HCT116 (cell line): ENCODE measurements at regions not wholly inside any gene's neighbourhood (a gene's known extent, or its start where the extent isn't known, plus 50 kb on each side); places are given as distances from the start of the nearest gene placed in this dataset.

ENCODE experiments used
- ATAC-seq: fragments of 200-7000 bp; cut with Tn5 transposase; 2 replicates; pipeline ENCODE4 v1.9.1; 2020; ENCODE audit warnings: mild to moderate bottlenecking, moderate library complexity
- BruUV-seq: library from RNA; stranded (reverse); fragments of 400-500 nt; replicated peaks from 2 replicates; lab custom pipeline; 2021; lab: Mats Ljungman, UMichigan
- CTCF ChIA-PET: fragments of 300-600 bp; sonication (Branson Sonifier 250); formaldehyde crosslinking; loops from one replicate; lab custom pipeline; 2021; ENCODE audit warnings: antibody characterized with exemption; lab: Charles Lee
- POLR2A ChIA-PET: fragments of 300-600, 350-600 bp; sonication (Branson Sonifier 250); formaldehyde crosslinking; loops from one replicate; lab custom pipeline; 2021; ENCODE audit warnings: antibody characterized with exemption; lab: Charles Lee
- RAD21 ChIA-PET, 2 experiments: fragments of 300-600 bp; sonication (Branson Sonifier 250); formaldehyde crosslinking; loops; one replicate each; lab custom pipeline; 2023; ENCODE audit warnings: low total read pairs in 2 of 2; ENCODE audit not compliant: uncharacterized antibody in 2 of 2, unreplicated experiment in 2 of 2, low non-redundant PET in 1 of 2; lab: Charles Lee
- DNase-seq: peaks from one replicate; pipeline ENCODE4 v3.0.0-alpha.2; 2010; ENCODE audit warnings: low read depth, low spot score
- H2AFZ ChIP-seq: fragments of 200-600 bp; shearing (Covaris generic), sonication (generic); 2 replicates; pipeline ENCODE4 v1.6.1; 2017; ENCODE audit warnings: low read depth, mixed run types, mixed read lengths, antibody characterized with exemption, low read length; ENCODE audit not compliant: poor library complexity, severe bottlenecking
- H3K27ac ChIP-seq: 2 replicates; pipeline ENCODE4 v1.5.1; 2012; ENCODE audit warnings: low read depth, low read length
- H3K27me3 ChIP-seq: fragments of 200-600 bp; sonication (generic); 2 replicates; pipeline ENCODE4 v1.6.1; 2016; ENCODE audit warnings: mixed run types, low read length, mixed read lengths; ENCODE audit not compliant: insufficient read depth
- H3K36me3 ChIP-seq, 2 experiments: fragments of 200-500 bp in 1 of 2; fragments of 200-600 bp in 1 of 2; sonication (Bioruptor generic) in 1 of 2; sonication (generic) in 1 of 2; 2 replicates each; pipeline versions ENCODE4 v1.5.1 to v1.6.1; 2014 to 2016; ENCODE audit warnings: low read length in 2 of 2, inconsistent platforms in 1 of 2, mixed read lengths in 1 of 2, mixed run types in 1 of 2; ENCODE audit not compliant: insufficient read depth in 2 of 2, control insufficient read depth in 1 of 2
- H3K4me1 ChIP-seq, 2 experiments: fragments of 200-600 bp in 1 of 2; sonication (generic) in 1 of 2; 2 replicates each; pipeline versions ENCODE4 v1.5.1 to v1.6.1; 2012 to 2017; ENCODE audit warnings: low read length in 2 of 2, inconsistent platforms in 1 of 2, mild to moderate bottlenecking in 1 of 2, mixed read lengths in 1 of 2, mixed run types in 1 of 2, moderate library complexity in 1 of 2; ENCODE audit not compliant: insufficient read depth in 2 of 2, control insufficient read depth in 1 of 2
- H3K4me2 ChIP-seq: fragments of 200-600 bp; sonication (generic); 2 replicates; pipeline ENCODE4 v1.6.1; 2017; ENCODE audit warnings: mixed run types, low read length, mixed read lengths
- H3K4me3 ChIP-seq, 2 experiments: fragments of 200-600 bp in 1 of 2; sonication (generic) in 1 of 2; replicated peaks in 1 of 2; 2 replicates each; pipeline ENCODE4 v1.5.1; 2011 to 2016; ENCODE audit warnings: low read length in 2 of 2, control low read depth in 1 of 2, low read depth in 1 of 2, mild to moderate bottlenecking in 1 of 2, mixed read lengths in 1 of 2, mixed run types in 1 of 2
- H3K79me2 ChIP-seq: fragments of 200-600 bp; sonication (generic); 2 replicates; pipeline ENCODE4 v1.6.1; 2017; ENCODE audit warnings: mild to moderate bottlenecking, mixed run types, low read length, moderate library complexity, mixed read lengths; ENCODE audit not compliant: insufficient read depth
- H3K9ac ChIP-seq: fragments of 200-600 bp; sonication (generic); 2 replicates; pipeline ENCODE4 v1.6.1; 2016; ENCODE audit warnings: low read length, mixed read lengths
- H3K9me2 ChIP-seq: fragments of 200-600 bp; sonication (generic), shearing (Covaris generic); 2 replicates; pipeline ENCODE4 v1.6.1; 2017; ENCODE audit warnings: mixed run types, mild to moderate bottlenecking, moderate library complexity; ENCODE audit not compliant: insufficient read depth
- H3K9me3 ChIP-seq, 2 experiments: fragments of 200-500 bp in 1 of 2; fragments of 200-600 bp in 1 of 2; sonication (Bioruptor generic) in 1 of 2; sonication (generic) in 1 of 2; 2 replicates each; pipeline ENCODE4 v1.6.1; 2014 to 2017; ENCODE audit warnings: low read length in 2 of 2, mixed read lengths in 2 of 2, inconsistent platforms in 1 of 2, low read depth in 1 of 2, mild to moderate bottlenecking in 1 of 2, mixed run types in 1 of 2, moderate library complexity in 1 of 2; ENCODE audit not compliant: control insufficient read depth in 1 of 2, insufficient read depth in 1 of 2
- H4K20me1 ChIP-seq: fragments of 200-600 bp; sonication (generic), shearing (Covaris generic); 2 replicates; pipeline ENCODE4 v1.6.1; 2017; ENCODE audit warnings: mixed run types, mild to moderate bottlenecking, moderate library complexity; ENCODE audit not compliant: insufficient read depth
- CTCF ChIP-seq, 3 experiments: fragments of 200-600 bp in 1 of 3; sonication (generic) in 1 of 3; IDR thresholded peaks in 2 of 3; conservative IDR thresholded peaks in 1 of 3; 2 replicates each; pipeline ENCODE4 v1.5.1; 2012 to 2017; ENCODE audit warnings: low read depth in 2 of 3, low read length in 2 of 3, antibody characterized with exemption in 1 of 3, borderline replicate concordance in 1 of 3, control low read depth in 1 of 3, mild to moderate bottlenecking in 1 of 3, mixed read lengths in 1 of 3, mixed run types in 1 of 3, moderate library complexity in 1 of 3; ENCODE audit not compliant: insufficient read depth in 1 of 3
- JUND ChIP-seq: IDR thresholded peaks from 2 replicates; pipeline ENCODE4 v1.6.1; 2012
- TCF7L2 ChIP-seq: IDR thresholded peaks from 2 replicates; pipeline ENCODE4 v1.7.0; 2011; ENCODE audit warnings: borderline replicate concordance, inconsistent platforms; ENCODE audit not compliant: insufficient read depth, insufficient read length; ENCODE audit errors: extremely low read depth
- intact Hi-C: fragments of 100-400 bp; cut with micrococcal nuclease; formaldehyde crosslinking; loops from 2 replicates; pipeline ENCODE4 v1.10.0; 2022

DNA sequence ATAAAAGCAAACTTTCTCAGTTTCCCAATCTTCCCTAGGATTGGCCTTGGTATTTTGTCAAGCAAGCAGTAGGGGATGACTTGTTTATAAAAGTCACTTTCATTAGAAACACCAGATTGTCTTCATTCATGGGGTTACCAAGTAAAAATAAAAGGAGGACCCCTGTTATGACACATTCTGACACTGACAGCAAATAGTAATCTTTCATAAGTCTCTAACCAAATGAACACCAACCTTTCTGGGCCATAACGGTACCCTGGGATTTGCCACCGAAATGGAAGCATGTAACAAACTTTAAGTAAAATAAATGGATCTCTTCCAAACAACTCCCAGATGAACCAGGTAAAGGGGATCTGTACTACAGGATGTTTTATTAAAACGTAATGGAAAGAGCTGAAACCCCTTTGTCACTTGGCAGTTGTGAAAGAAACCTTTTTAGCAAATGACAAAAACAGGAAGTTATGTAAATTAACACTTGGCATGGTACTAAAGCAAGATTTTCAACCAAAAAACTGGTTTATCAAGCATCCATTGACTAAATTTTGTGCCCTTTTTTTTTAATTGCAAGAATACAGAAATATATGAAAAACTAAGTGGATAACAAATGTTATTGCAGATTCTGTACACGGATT is 335.6 kb downstream of the RBM26 start:
- Histone ChIP-seq H3K36me3 (no peaks in the 10 kb centered on the region), H3K4me2 (no peak overlapping the region), H3K9ac (no peak overlapping the region), H3K79me2 (no peaks in the 10 kb centered on the region), H4K20me1 (no peaks in the 10 kb centered on the region), H3K4me1 (no peaks in the 10 kb centered on the region), H3K9me3 (no peaks in the 10 kb centered on the region), H3K27ac (no peak overlapping the region), H3K27me3 (peaks cover 3% of the 10 kb centered on the region; the same call in 1 of the 2 replicates), H3K9me2 (no peaks in the 10 kb centered on the region), H2AFZ (no peak overlapping the region), H3K4me3 (no peak overlapping the region)
- no peak for TF ChIP-seq TCF7L2
- BruUV-seq: no TSS peak
- intact Hi-C loops: no loop called here
- ChIA-PET POLR2A (no interaction called here), CTCF (no interaction called here), RAD21 (no interaction called here)
- DNase-seq (no peak), ATAC-seq (no peak)

DNA sequence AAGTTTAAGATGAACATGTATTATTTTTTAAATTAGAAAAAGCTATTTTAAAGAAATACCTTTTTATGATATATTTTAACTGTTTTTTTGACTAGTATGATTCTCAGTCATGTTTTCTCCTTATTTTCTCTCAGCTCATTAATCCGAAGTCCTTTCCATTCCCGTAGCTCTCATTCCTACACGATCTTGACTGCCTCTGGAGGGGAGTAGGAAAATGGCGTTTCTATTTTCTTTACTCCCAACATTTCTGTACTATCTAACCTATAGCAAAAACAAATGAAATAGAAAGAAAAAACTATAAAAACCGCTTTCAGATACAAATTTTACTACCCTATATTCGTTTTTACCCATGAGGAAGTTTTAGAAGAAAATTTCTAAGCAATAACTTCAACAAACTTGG is 343.8 kb downstream of the RBM26 start:
- DNase-seq: no peak
- Histone ChIP-seq H3K36me3 (no peaks in the 10 kb centered on the region), H3K79me2 (no peaks in the 10 kb centered on the region), H3K9me2 (no peaks in the 10 kb centered on the region), H3K9ac (no peak overlapping the region), H3K4me2 (no peak overlapping the region), H2AFZ (no peak overlapping the region), H3K4me3 (no peak overlapping the region), H3K4me1 (no peaks in the 10 kb centered on the region), H4K20me1 (no peaks in the 10 kb centered on the region), H3K9me3 (no peaks in the 10 kb centered on the region), H3K27ac (no peak overlapping the region), H3K27me3 (peaks cover 5% of the 10 kb centered on the region; the same call in 1 of the 2 replicates)
- RAD21 ChIA-PET: no interaction called here
- no TSS peak for BruUV-seq
- CTCF ChIA-PET: no interaction called here
- POLR2A ChIA-PET: no interaction called here
- no peak for ATAC-seq
- intact Hi-C loops: no loop called here
- TF ChIP-seq JUND (no peak), CTCF (IDR thresholded peaks at IDR 0.05 in 2 of 3, conservative IDR thresholded peaks at IDR 0.05 in 1 of 3; ENCODE audit: borderline replicate concordance in 1 of 3, insufficient read depth in 1 of 3, low read depth in 2 of 3, low read length in 2 of 3) (0 out of 6 replicates have a peak, but pooled peaks of 1 of the 3 experiments have one; percentile 9)
